ENCODE measurements at regions not wholly inside any gene's neighbourhood (a gene's known extent, or its start where the extent isn't known, plus 50 kb on each side); places are given as distances from the start of the nearest gene placed in this dataset.
A peak's percentile ranks its signal among the peaks of the same experiment; 100 is the strongest.

DNA sequence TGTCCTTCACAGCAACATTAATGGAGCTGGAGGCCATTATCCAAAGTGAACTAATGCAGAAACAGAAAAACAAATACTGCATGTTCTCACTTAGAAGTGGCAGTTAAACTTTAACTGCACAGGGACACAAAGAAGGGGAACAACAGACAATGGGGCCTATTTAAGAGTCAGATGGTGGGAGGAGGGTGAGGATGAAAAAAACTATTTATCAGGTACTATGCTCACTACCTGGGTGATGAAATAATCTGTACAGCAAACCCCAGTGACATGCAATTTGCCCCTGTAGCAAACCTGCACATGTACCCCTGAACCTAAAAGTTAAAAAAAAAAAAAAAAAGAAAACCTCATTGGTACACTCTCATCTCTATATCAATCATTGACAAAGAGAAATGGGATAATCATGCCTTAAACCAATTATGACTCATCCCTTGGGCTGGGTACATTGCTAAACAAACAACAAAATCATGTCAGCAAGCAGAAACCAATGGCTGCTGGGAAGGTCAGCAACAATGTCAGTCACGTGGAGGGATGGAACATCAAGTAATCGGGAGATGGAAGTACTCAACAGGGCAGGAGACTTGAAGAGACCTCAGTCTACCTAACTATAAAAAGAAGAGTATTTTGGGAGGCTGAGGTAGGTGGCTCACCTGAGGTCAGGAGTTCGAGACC, 479.2 kb downstream of the RMST start:
- Histone ChIP-seq H3K9me3 (ENCODE audit: low read length) (no peaks in the 10 kb centered on the region), H3K4me3 (ENCODE audit: low read depth, low read length, poor library complexity, severe bottlenecking) (no peak overlapping the region), H4K20me1 (ENCODE audit: insufficient read depth, low read length) (no peaks in the 10 kb centered on the region), H3K36me3 (ENCODE audit: insufficient read depth, low read length) (no peaks in the 10 kb centered on the region), H3K79me2 (ENCODE audit: insufficient read depth, low read depth, low read length) (no peaks in the 10 kb centered on the region), H2AFZ (ENCODE audit: low read length) (no peak overlapping the region), H3K9me2 (ENCODE audit: insufficient read depth, low read length) (no peaks in the 10 kb centered on the region), H3K27ac (ENCODE audit: low read depth, low read length, poor library complexity, severe bottlenecking) (no peak overlapping the region), H3K4me1 (ENCODE audit: insufficient read depth, low read length, poor library complexity, severe bottlenecking) (peaks cover 5% of the 10 kb centered on the region), H3K4me2 (ENCODE audit: low read length) (no peak overlapping the region)
- intact Hi-C loops (cut with micrococcal nuclease; ENCODE audit: unreplicated experiment) = no loop called here
- no TSS peak for BruUV-seq (replicated peaks)
- DNase-seq (ENCODE audit: low spot score) = no peak
- POLR2A ChIA-PET = no interaction called here
- CTCF ChIA-PET (ENCODE audit: unreplicated experiment) = no interaction called here
- TF ChIP-seq EZH2phosphoT487 (IDR thresholded peaks at IDR 0.05; ENCODE audit: borderline replicate concordance, low read depth, low read length) = no peak
- TF ChIP-seq, protein P1, sequence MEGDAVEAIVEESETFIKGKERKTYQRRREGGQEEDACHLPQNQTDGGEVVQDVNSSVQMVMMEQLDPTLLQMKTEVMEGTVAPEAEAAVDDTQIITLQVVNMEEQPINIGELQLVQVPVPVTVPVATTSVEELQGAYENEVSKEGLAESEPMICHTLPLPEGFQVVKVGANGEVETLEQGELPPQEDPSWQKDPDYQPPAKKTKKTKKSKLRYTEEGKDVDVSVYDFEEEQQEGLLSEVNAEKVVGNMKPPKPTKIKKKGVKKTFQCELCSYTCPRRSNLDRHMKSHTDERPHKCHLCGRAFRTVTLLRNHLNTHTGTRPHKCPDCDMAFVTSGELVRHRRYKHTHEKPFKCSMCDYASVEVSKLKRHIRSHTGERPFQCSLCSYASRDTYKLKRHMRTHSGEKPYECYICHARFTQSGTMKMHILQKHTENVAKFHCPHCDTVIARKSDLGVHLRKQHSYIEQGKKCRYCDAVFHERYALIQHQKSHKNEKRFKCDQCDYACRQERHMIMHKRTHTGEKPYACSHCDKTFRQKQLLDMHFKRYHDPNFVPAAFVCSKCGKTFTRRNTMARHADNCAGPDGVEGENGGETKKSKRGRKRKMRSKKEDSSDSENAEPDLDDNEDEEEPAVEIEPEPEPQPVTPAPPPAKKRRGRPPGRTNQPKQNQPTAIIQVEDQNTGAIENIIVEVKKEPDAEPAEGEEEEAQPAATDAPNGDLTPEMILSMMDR (conservative IDR thresholded peaks at IDR 0.05; ENCODE audit: low read length) = no peak

DNA sequence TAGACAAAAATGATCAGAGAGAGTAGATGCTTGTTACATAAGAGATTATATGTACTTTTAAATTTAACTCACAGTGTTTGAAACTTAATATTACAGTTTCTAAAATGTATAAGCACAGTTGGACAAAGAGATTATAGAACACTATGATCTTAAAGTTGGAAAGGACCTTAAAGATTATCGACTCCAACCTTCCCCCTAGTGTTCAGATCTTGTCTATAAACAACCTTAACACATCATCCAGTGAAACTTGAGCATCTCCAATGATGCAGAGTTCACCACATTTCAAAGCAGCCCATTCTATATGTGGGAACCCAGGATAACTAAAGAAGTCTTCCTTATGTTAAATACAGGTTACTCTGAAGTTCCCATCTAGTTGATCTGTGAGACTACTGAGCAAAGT, 480.8 kb downstream of the RMST start:
- no peaks in the 10 kb centered on the region for H3K36me3 ChIP-seq (ENCODE audit: insufficient read depth, low read length)
- intact Hi-C loops (cut with micrococcal nuclease; ENCODE audit: unreplicated experiment) = no loop called here
- no peak overlapping the region for H3K27ac ChIP-seq (ENCODE audit: low read depth, low read length, poor library complexity, severe bottlenecking)
- no peak overlapping the region for H3K4me2 ChIP-seq (ENCODE audit: low read length)
- H2AFZ ChIP-seq (ENCODE audit: low read length) = no peak overlapping the region
- CTCF ChIA-PET (ENCODE audit: unreplicated experiment) = no interaction called here
- H4K20me1 ChIP-seq (ENCODE audit: insufficient read depth, low read length) = no peaks in the 10 kb centered on the region
- H3K9me3 ChIP-seq (ENCODE audit: low read length) = no peaks in the 10 kb centered on the region
- H3K9me2 ChIP-seq (ENCODE audit: insufficient read depth, low read length) = no peaks in the 10 kb centered on the region
- no peak for DNase-seq (ENCODE audit: low spot score)
- no peak overlapping the region for H3K4me3 ChIP-seq (ENCODE audit: low read depth, low read length, poor library complexity, severe bottlenecking)
- no TSS peak for BruUV-seq (replicated peaks)
- H3K4me1 ChIP-seq (ENCODE audit: insufficient read depth, low read length, poor library complexity, severe bottlenecking) = peaks cover 9% of the 10 kb centered on the region
- POLR2A ChIA-PET = interaction anchor here (0.6 to 0.7 kb wide), 4 partner anchors 15 to 922 kb away, joined by 3 to 5 read pairs (median 4); no protein-coding TSS in a partner anchor
- TF ChIP-seq EZH2phosphoT487 (IDR thresholded peaks at IDR 0.05; ENCODE audit: borderline replicate concordance, low read depth, low read length) = no peak
- TF ChIP-seq, protein P1 (conservative IDR thresholded peaks at IDR 0.05; ENCODE audit: low read length) = peak; percentile 41; the same call in 1 of the 2 replicates
- no peaks in the 10 kb centered on the region for H3K79me2 ChIP-seq (ENCODE audit: insufficient read depth, low read depth, low read length)

DNA sequence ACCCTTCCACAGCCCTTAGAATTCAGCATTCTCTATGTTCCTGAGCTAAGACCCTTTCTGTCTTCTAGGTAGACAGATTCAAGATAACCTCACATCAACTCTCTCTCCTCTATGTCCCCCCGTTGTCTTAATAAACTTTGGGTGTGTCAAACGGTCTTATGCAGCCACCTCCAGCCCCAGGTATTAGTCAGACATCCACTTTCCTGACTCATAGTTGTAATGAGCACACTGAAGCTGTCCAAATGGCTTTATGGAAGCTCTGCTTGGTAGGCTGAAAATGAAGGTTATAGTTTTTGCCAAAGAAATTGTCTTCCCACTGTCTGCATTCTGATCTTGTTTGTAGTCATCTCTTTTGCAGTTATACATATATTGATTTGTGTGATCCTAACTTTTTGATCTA, 482.0 kb downstream of the RMST start:
- no peaks in the 10 kb centered on the region for H3K36me3 ChIP-seq (ENCODE audit: insufficient read depth, low read length)
- CTCF ChIA-PET (ENCODE audit: unreplicated experiment) = no interaction called here
- H3K4me2 ChIP-seq (ENCODE audit: low read length) = no peak overlapping the region
- POLR2A ChIA-PET = no interaction called here
- TF ChIP-seq EZH2phosphoT487 (IDR thresholded peaks at IDR 0.05; ENCODE audit: borderline replicate concordance, low read depth, low read length) = no peak
- TF ChIP-seq, protein P1 (conservative IDR thresholded peaks at IDR 0.05; ENCODE audit: low read length) = no peak
- no peak overlapping the region for H3K27ac ChIP-seq (ENCODE audit: low read depth, low read length, poor library complexity, severe bottlenecking)
- H3K4me1 ChIP-seq (ENCODE audit: insufficient read depth, low read length, poor library complexity, severe bottlenecking) = peaks cover 9% of the 10 kb centered on the region
- no peak for DNase-seq (ENCODE audit: low spot score)
- no peaks in the 10 kb centered on the region for H3K79me2 ChIP-seq (ENCODE audit: insufficient read depth, low read depth, low read length)
- no peaks in the 10 kb centered on the region for H3K9me3 ChIP-seq (ENCODE audit: low read length)
- H3K9me2 ChIP-seq (ENCODE audit: insufficient read depth, low read length) = no peaks in the 10 kb centered on the region
- no peaks in the 10 kb centered on the region for H4K20me1 ChIP-seq (ENCODE audit: insufficient read depth, low read length)
- no peak overlapping the region for H3K4me3 ChIP-seq (ENCODE audit: low read depth, low read length, poor library complexity, severe bottlenecking)
- BruUV-seq (replicated peaks) = no TSS peak
- H2AFZ ChIP-seq (ENCODE audit: low read length) = no peak overlapping the region
- intact Hi-C loops (cut with micrococcal nuclease; ENCODE audit: unreplicated experiment) = no loop called here
